NCI-H2196 (cell line): ENCODE measurements at regions not wholly inside any gene's neighbourhood (a gene's known extent, or its start where the extent isn't known, plus 50 kb on each side); places are given as distances from the start of the nearest gene placed in this dataset.
"Not testable (repeated sequence)": the region's sequence is repeated elsewhere in the genome, so short reads cannot be mapped to it uniquely, and the experiment has no call there.

ENCODE experiments used
- DNase-seq: peaks from one replicate; lab custom pipeline; 2025; ENCODE audit not compliant: unreplicated experiment; lab: John Stamatoyannopoulos, UW

- DNase-seq: no peak
Measured at GRCh38 chr3:176357891-176358290, 839.4 kb downstream of the TBL1XR1 start.

DNA sequence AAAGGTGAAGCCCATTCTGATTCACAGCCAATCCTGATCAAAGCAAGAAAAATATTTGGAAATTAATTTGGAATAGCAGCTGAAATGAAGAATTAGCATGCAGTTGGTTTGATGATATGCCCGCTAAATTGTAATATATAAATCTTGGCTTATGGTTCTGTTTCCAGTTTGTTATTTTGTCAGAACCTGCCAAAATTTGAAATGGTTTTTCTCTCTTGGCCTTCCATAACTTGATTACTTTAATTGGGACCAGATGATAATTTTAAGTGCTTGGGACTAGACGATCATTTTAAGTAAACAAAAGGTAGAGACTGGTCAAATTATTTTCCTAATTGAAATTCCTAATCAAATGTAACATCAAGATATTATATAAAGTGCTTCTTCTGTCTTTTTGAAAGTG is 842.4 kb downstream of the TBL1XR1 start:
- no peak for DNase-seq

DNA sequence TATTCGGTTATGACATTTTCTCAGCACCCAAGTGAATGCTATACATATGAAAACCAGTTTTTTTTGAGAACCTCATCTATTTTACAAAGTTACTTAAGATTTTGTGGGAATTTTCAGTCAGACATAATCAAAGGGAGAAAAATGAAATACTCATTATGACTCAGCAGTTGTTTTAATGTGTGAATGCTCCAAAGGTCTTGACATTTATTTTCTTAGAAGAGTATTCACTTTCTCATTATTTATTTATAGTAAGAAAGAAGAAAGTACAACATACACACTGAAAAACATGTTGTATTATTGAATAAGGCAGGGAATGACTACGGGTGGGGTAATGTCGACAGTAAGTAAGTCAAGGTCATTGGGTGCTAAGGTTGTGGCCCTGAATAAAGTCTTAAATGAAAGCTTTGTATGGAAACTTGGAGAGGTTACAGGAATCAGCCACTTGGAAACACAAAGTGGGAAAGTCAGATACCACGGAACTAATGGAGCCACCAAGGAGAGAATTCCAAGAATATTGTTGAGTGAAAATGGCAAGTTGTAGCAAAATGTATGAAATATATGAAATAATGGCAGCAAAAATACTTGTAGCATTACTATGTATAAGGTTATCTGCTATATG is 844.5 kb downstream of the TBL1XR1 start:
- no peak for DNase-seq

DNA sequence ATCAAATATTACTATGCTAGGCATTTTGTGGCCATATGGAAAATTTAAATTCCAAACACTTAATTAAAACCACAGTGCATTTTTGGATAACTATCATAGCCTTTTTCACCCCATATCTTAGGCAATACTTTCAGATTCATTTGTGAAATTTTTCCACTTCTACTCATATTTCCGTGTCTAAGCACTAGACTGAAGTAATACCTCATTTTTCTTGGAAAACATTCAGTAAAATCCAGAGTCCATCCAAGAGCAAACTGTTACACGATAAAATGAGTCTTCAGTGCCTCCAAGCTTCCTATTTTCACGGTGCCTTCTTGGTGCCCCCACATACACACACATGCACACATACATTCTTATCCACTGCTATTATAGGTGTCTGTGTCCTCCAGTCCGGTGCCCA is 845.9 kb downstream of the TBL1XR1 start:
- DNase-seq: no peak

DNA sequence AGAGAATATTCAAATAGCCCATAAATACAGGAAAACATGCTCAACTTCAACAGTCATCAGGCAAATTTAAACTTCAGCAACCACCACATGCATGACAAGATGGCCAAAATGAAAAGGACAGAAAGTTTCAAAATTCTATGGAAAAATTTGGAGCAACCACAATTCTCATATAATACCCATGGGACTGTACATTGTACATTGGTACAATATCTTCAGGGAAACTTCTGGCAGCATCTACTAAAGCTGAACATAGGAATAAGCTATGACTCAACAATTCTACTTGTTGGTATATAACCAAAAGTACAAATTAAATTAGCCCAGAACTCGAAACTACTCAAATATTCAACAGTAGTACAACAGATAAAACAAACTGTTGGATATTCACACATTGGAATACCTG is 847.6 kb downstream of the TBL1XR1 start:
- DNase-seq: no peak

GRCh38 chr3:176347424-176348146 is 849.7 kb downstream of the TBL1XR1 start:
- DNase-seq: no peak

DNA sequence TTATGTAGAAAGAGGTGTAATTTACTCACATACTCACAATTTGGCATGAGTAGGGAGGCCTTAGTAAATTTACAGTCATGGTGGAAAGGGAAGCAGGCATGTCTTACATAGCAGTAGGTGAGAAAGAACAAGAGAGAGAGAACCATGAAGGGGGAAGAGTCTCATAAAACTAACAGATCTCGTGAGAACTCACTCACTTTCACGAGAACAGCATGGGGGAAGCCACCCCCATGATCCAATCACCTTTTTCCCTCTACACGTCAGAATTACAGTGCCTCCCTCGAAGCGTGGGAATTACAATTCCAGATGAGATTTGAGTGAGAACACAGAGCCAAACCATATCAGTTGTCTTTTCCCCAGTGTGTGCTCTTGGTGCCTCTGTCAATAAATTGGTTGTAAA is 855.3 kb downstream of the TBL1XR1 start:
- no peak for DNase-seq

DNA sequence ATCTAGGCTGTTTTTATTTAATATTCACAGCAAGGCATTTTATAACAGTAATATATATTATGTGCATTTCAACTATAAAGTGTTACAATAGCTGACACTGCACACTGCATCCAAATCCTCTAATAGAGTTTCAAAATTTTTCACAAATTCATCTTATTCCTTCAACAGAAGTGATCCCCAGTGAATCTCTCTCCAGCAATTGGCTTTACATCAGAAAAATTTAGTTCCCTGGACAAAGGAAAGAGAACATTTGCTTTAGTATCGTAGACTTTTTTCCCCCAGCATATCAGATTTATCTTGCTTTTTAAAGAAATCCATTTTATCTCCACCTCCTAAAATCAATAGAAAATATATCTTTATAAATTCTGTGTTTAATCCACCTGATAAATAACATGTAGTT is 868.6 kb downstream of the TBL1XR1 start:
- no peak for DNase-seq

DNA sequence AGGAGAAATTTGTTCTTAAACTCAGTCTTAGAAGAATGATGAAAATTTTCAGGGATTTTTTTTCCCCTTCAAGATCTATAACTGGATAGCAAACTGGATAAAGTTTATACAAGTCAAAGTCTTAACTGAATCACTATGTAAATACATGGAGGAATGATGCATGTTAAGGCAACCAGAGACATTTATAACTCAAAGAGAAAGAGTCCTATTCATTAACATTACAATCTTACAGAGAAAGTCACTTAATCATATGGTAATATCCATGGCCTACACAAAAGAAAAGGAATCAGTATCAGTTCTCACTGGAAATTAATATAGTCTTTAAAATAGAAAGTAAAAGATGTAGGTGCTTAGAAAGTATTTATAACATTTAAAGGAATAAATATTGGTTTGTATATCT is 869.1 kb downstream of the TBL1XR1 start:
- no peak for DNase-seq

GRCh38 chr3:176326894-176327490 is 870.3 kb downstream of the TBL1XR1 start:
- not testable (repeated sequence) for DNase-seq

GRCh38 chr3:176321532-176321931 is 875.8 kb downstream of the TBL1XR1 start:
- not testable (repeated sequence) for DNase-seq

DNA sequence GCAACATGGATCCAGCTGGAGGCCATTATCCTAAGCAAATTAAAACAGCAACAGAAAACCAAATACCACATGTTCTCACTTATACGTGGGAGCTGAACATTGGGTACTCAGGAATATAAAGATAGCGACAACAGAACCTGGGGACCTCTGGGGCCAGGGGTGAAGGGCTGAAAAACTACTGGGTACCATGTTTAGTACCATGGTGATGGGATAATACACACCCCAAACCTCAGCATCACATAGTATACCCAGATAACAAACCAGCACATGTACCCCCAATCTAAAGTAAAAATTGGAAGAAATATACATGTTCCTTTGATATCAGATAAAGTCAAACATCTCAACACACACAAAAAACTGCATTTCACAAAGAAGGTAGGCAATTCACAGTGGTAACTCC is 876.2 kb downstream of the TBL1XR1 start:
- no peak for DNase-seq

DNA sequence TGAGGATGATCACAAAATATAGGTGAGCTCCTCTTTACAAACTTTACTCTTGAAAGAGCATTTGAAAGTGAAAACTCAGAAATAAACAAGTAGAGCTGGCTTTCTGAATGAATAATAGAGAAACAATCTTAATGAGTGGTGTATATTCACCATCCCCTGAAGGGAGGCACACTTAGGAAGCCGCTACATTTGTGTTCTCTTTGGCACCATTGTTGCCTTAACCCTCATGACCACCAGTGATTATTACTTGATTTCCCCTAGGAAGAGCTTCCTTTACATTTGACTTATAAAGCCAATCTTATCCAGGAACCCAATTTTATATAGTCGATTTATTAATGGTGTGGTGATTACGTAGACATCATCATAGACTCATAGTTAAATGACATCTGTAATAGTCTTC is 883.9 kb downstream of the TBL1XR1 start:
- DNase-seq: no peak

GRCh38 chr3:176310641-176311040 is 886.6 kb downstream of the TBL1XR1 start:
- no peak for DNase-seq

GRCh38 chr3:176302271-176302670 is 895.0 kb downstream of the TBL1XR1 start:
- no peak for DNase-seq

GRCh38 chr3:176296066-176296597 is 901.1 kb downstream of the TBL1XR1 start:
- no peak for DNase-seq

GRCh38 chr3:176293276-176293675 is 904.0 kb downstream of the TBL1XR1 start:
- no peak for DNase-seq

DNA sequence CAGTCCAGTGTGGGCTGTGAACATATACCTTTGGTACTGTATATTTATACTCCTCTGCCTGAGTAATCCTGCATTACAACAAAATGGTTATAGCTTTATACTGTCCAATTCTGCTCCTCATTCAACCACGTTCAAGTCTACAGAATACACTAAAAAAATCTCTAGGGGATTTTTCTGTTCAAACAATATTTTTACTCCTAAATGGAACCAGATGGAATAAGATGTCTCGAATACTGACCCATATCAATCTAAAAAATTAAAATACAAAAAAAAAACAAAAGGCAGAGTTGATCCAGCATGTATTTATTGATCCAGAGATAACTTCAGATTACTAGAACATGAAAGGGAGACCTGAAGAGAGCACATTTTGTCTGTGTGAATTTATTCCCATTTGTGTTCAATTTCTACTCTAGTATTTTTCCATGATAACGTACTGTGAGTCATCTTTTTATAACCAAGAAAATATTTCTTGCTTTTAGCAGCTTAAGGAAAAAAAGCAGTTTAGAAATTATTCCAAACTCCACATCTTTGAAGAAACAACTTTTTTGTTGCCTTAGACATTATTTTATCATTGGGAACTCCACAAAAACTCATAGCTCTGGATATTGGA is 910.7 kb downstream of the TBL1XR1 start:
- no peak for DNase-seq

- no peak for DNase-seq
Measured at GRCh38 chr3:176275538-176275937, 921.7 kb downstream of the TBL1XR1 start.

- DNase-seq: no peak
Measured at GRCh38 chr3:176275113-176275512, 922.2 kb downstream of the TBL1XR1 start.

GRCh38 chr3:176274161-176274560 is 923.1 kb downstream of the TBL1XR1 start:
- peak; percentile 60 for DNase-seq

DNA sequence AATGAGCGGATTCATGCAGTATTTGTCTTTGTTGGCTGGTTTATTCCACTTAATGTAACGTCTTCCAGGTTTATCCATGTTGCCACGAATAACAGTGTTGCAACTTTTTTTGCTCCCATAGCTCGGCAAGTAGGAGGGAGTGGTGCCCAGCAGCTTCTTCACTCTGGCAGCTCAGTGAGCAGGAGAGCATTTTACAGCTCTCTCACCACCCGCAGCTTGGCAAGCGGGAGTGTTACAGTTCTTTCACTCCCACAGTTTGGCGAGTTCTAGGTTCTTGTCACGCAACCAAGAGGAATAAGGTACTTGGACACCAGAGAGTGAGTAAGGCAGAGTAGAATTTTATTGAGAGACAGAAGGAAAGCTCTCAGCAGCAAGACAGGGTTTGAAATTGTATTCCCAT is 935.2 kb downstream of the TBL1XR1 start:
- DNase-seq: no peak
